WTC11 (cell line): ENCODE measurements at regions not wholly inside any gene's neighbourhood (a gene's known extent, or its start where the extent isn't known, plus 50 kb on each side); places are given as distances from the start of the nearest gene placed in this dataset.

ENCODE experiments used
- ATAC-seq: fragments of 200-7000 bp; cut with Tn5 transposase; 2 replicates; pipeline ENCODE4 v1.10.0; 2021; ENCODE audit warnings: mild to moderate bottlenecking, moderate library complexity
- CTCF ChIA-PET: fragments of 300-600 bp; sonication (Branson Sonifier 250); formaldehyde crosslinking; loops from one replicate; lab custom pipeline; 2021; ENCODE audit warnings: antibody characterized with exemption; lab: Charles Lee
- POLR2A ChIA-PET: fragments of 350-600 bp; sonication (Branson Sonifier 250); formaldehyde crosslinking; loops from one replicate; lab custom pipeline; 2021; ENCODE audit warnings: antibody characterized with exemption; lab: Charles Lee
- DNase-seq: peaks from one replicate; pipeline ENCODE4 v3.0.0; 2021; ENCODE audit warnings: low spot score
- H3K27ac Mint-ChIP-seq: 2 replicates; pipeline ENCODE4 v1.8.0; 2021; ENCODE audit warnings: mixed read lengths
- H3K27me3 Mint-ChIP-seq: 2 replicates; pipeline ENCODE4 v1.8.0; 2021; ENCODE audit warnings: low read depth, mild to moderate bottlenecking, moderate library complexity, mixed read lengths
- H3K36me3 Mint-ChIP-seq: 2 replicates; pipeline ENCODE4 v1.8.0; 2021; ENCODE audit warnings: mixed read lengths
- H3K4me1 Mint-ChIP-seq: 2 replicates; pipeline ENCODE4 v1.8.0; 2022; ENCODE audit warnings: mixed read lengths
- H3K4me3 Mint-ChIP-seq: 2 replicates; pipeline ENCODE4 v1.8.0; 2021; ENCODE audit warnings: mild to moderate bottlenecking, moderate library complexity, mixed read lengths
- H3K9me3 Mint-ChIP-seq: 2 replicates; pipeline ENCODE4 v1.8.0; 2021; ENCODE audit warnings: mixed read lengths
- ARID4B ChIP-seq: sonication (generic); formaldehyde crosslinking; IDR thresholded peaks from 2 replicates; pipeline ENCODE4 v1.8.0; 2023; ENCODE audit warnings: missing genetic modification reagents, mild to moderate bottlenecking, borderline replicate concordance
- CREB1 ChIP-seq: sonication (generic); formaldehyde crosslinking; IDR thresholded peaks from 2 replicates; pipeline ENCODE4 v1.8.0; 2023; ENCODE audit warnings: mild to moderate bottlenecking, missing genetic modification reagents
- E2F4 ChIP-seq: sonication (generic); formaldehyde crosslinking; IDR thresholded peaks from 2 replicates; pipeline ENCODE4 v1.8.1; 2022; ENCODE audit warnings: low read depth, mild to moderate bottlenecking, moderate library complexity, missing genetic modification reagents, borderline replicate concordance
- EMX1 ChIP-seq: fragments of 250-450 bp; sonication (Bioruptor Pico); IDR thresholded peaks from 2 replicates; pipeline ENCODE4 v1.8.0; 2021; ENCODE audit warnings: mild to moderate bottlenecking
- ESRRA ChIP-seq: sonication (generic); formaldehyde crosslinking; IDR thresholded peaks from 2 replicates; pipeline ENCODE4 v1.8.1; 2022; ENCODE audit warnings: mild to moderate bottlenecking, missing genetic modification reagents, borderline replicate concordance
- FOXK1 ChIP-seq: sonication (generic); formaldehyde crosslinking; IDR thresholded peaks from 2 replicates; pipeline ENCODE4 v1.8.0; 2022; ENCODE audit warnings: mild to moderate bottlenecking, moderate library complexity, missing genetic modification reagents
- GRHL2 ChIP-seq: fragments of 250-450 bp; sonication (Bioruptor Pico); IDR thresholded peaks from 2 replicates; pipeline ENCODE4 v1.8.0; 2022; ENCODE audit warnings: mild to moderate bottlenecking, moderate library complexity; ENCODE audit not compliant: insufficient replicate concordance, severe bottlenecking
- KAT7 ChIP-seq: sonication (generic); formaldehyde crosslinking; IDR thresholded peaks from 2 replicates; pipeline ENCODE4 v1.8.1; 2023; ENCODE audit warnings: missing genetic modification reagents, mild to moderate bottlenecking, borderline replicate concordance
- MXD4 ChIP-seq: fragments of 250-450 bp; sonication (Bioruptor Pico); IDR thresholded peaks from 2 replicates; pipeline ENCODE4 v1.8.0; 2021; ENCODE audit warnings: mild to moderate bottlenecking, moderate library complexity, borderline replicate concordance
- PRDM15 ChIP-seq: sonication (generic); formaldehyde crosslinking; IDR thresholded peaks from 2 replicates; pipeline ENCODE4 v1.8.0; 2022; ENCODE audit warnings: missing genetic modification reagents
- ZBTB43 ChIP-seq: sonication (generic); formaldehyde crosslinking; IDR thresholded peaks from 2 replicates; pipeline ENCODE4 v1.8.1; 2023; ENCODE audit warnings: mild to moderate bottlenecking, missing genetic modification reagents
- ZNF396 ChIP-seq: fragments of 250-450 bp; sonication (Bioruptor Pico); IDR thresholded peaks from 2 replicates; pipeline ENCODE4 v1.8.0; 2021; ENCODE audit warnings: mild to moderate bottlenecking, moderate library complexity, borderline replicate concordance
- ZNF425 ChIP-seq: fragments of 250-450 bp; sonication (Bioruptor Pico); conservative IDR thresholded peaks from 2 replicates; pipeline ENCODE4 v1.9.0; 2021; ENCODE audit warnings: mild to moderate bottlenecking
- ZNF512 ChIP-seq: sonication (generic); formaldehyde crosslinking; IDR thresholded peaks from 2 replicates; pipeline ENCODE4 v1.8.1; 2022; ENCODE audit warnings: missing genetic modification reagents, borderline replicate concordance
- TF ChIP-seq, protein P1 (sequence below): sonication (generic); formaldehyde crosslinking; IDR thresholded peaks from 2 replicates; pipeline ENCODE4 v1.8.0; 2022; ENCODE audit warnings: mild to moderate bottlenecking, missing genetic modification reagents
- TF ChIP-seq, protein P2 (sequence below): sonication (generic); formaldehyde crosslinking; IDR thresholded peaks from 2 replicates; pipeline ENCODE4 v1.8.1; 2023; ENCODE audit warnings: mild to moderate bottlenecking, missing genetic modification reagents
- TF ChIP-seq, protein P3 (sequence below): sonication (generic); formaldehyde crosslinking; IDR thresholded peaks from 2 replicates; pipeline ENCODE4 v1.8.0; 2022; ENCODE audit warnings: mild to moderate bottlenecking, missing genetic modification reagents

DNA sequence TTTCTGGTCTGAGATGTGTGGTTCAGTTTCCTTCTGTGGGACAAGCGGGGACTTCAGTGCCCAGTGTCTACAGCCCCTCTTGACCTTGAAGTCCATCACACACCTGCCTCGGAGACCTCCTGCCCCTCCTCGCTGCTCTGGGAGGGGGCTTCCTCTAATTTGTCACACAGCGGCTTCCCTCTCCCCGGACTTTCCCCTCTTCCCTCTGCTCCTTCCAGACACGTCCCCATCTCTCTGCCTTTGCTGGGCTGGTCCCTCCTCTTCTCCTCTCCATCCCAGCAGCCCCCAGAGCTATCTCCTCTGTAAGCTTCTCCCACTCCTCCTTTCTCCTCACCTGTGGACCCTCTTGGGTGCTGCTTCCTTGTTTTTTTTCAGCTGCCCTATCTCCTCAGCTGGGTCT, 122.2 kb upstream of the SORCS3 start (continued):
- no peak for TF ChIP-seq ARID4B (CRISPR knock-in tag)
- no peak for TF ChIP-seq ZNF396 (CRISPR knock-in tag)
- TF ChIP-seq ZNF512 (CRISPR knock-in tag), result no peak
- TF ChIP-seq, protein P1, sequence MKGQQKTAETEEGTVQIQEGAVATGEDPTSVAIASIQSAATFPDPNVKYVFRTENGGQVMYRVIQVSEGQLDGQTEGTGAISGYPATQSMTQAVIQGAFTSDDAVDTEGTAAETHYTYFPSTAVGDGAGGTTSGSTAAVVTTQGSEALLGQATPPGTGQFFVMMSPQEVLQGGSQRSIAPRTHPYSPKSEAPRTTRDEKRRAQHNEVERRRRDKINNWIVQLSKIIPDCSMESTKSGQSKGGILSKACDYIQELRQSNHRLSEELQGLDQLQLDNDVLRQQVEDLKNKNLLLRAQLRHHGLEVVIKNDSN, result no peak
- TF ChIP-seq ESRRA (CRISPR knock-in tag), result no peak
- TF ChIP-seq, all 79 proteins: peak for 0

GRCh38 chr10:104520653-104521052, 120.4 kb upstream of the SORCS3 start:
- DNase-seq, result no peak
- Mint-ChIP-seq H3K27ac (no peak overlapping the region), H3K36me3 (no peaks in the 10 kb centered on the region), H3K27me3 (no peaks in the 10 kb centered on the region; the same call in 1 of the 2 replicates), H3K4me3 (no peak overlapping the region), H3K4me1 (peaks cover 6% of the 10 kb centered on the region), H3K9me3 (no peaks in the 10 kb centered on the region)
- CTCF ChIA-PET, result no interaction called here
- POLR2A ChIA-PET, result no interaction called here
- ATAC-seq, result no peak
- TF ChIP-seq FOXK1, result no peak
- TF ChIP-seq, protein P2, sequence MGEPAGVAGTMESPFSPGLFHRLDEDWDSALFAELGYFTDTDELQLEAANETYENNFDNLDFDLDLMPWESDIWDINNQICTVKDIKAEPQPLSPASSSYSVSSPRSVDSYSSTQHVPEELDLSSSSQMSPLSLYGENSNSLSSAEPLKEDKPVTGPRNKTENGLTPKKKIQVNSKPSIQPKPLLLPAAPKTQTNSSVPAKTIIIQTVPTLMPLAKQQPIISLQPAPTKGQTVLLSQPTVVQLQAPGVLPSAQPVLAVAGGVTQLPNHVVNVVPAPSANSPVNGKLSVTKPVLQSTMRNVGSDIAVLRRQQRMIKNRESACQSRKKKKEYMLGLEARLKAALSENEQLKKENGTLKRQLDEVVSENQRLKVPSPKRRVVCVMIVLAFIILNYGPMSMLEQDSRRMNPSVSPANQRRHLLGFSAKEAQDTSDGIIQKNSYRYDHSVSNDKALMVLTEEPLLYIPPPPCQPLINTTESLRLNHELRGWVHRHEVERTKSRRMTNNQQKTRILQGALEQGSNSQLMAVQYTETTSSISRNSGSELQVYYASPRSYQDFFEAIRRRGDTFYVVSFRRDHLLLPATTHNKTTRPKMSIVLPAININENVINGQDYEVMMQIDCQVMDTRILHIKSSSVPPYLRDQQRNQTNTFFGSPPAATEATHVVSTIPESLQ (CRISPR knock-in tag), result no peak
- TF ChIP-seq CREB1 (CRISPR knock-in tag), result no peak
- TF ChIP-seq MXD4 (CRISPR knock-in tag), result no peak
- TF ChIP-seq GRHL2 (CRISPR knock-in tag), result no peak
- TF ChIP-seq PRDM15 (CRISPR knock-in tag), result no peak
- no peak for TF ChIP-seq E2F4 (CRISPR knock-in tag)
- TF ChIP-seq, protein P3, sequence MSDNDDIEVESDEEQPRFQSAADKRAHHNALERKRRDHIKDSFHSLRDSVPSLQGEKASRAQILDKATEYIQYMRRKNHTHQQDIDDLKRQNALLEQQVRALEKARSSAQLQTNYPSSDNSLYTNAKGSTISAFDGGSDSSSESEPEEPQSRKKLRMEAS (CRISPR knock-in tag), result no peak
- no peak for TF ChIP-seq KAT7 (CRISPR knock-in tag)
- no peak for TF ChIP-seq EMX1 (CRISPR knock-in tag)
- no peak for TF ChIP-seq ZBTB43
- TF ChIP-seq ZNF425, result no peak
